HL-60 (cell line): ENCODE measurements at regions not wholly inside any gene's neighbourhood (a gene's known extent, or its start where the extent isn't known, plus 50 kb on each side); places are given as distances from the start of the nearest gene placed in this dataset.

Experiments
- DNase-seq, 2 experiments: peaks; one replicate each; pipeline ENCODE4 v3.0.0-alpha.2; 2010 to 2020; ENCODE audit warnings: low read depth in 1 of 2, low spot score in 1 of 2
- H3K27ac ChIP-seq: fragments of 250-450 bp; sonication (Bioruptor Pico); replicated peaks from 2 replicates; pipeline ENCODE4 v1.5.1; 2020; ENCODE audit warnings: mild to moderate bottlenecking, moderate library complexity
- H3K27me3 ChIP-seq: fragments of 250-450 bp; sonication (Bioruptor Pico); 2 replicates; pipeline ENCODE4 v1.5.1; 2021; ENCODE audit warnings: mild to moderate bottlenecking, moderate library complexity; ENCODE audit not compliant: insufficient read depth, poor library complexity, severe bottlenecking
- H3K4me3 ChIP-seq: replicated peaks from 2 replicates; pipeline ENCODE4 v1.5.1; 2011; ENCODE audit warnings: mild to moderate bottlenecking, control low read depth, low read length; ENCODE audit not compliant: insufficient read depth
- GABPA ChIP-seq: IDR thresholded peaks from 2 replicates; pipeline ENCODE4 v1.6.1; 2012; ENCODE audit warnings: low read depth
- POLR2AphosphoS5 ChIP-seq: IDR thresholded peaks from 2 replicates; pipeline ENCODE4 v1.6.1; 2012; ENCODE audit warnings: low read depth
- SPI1 ChIP-seq: IDR thresholded peaks from 2 replicates; pipeline ENCODE4 v1.6.1; 2012; ENCODE audit warnings: low read depth, mild to moderate bottlenecking, borderline replicate concordance
- TF ChIP-seq, protein P1 (sequence below): IDR thresholded peaks from one replicate; pipeline ENCODE4 v1.5.1; 2011; ENCODE audit warnings: low read length, control low read depth, inconsistent platforms; ENCODE audit not compliant: insufficient read depth
- TF ChIP-seq, protein P2 (sequence below): IDR thresholded peaks from 2 replicates; pipeline ENCODE4 v1.6.1; 2012; ENCODE audit warnings: low read depth; ENCODE audit not compliant: insufficient replicate concordance

DNA sequence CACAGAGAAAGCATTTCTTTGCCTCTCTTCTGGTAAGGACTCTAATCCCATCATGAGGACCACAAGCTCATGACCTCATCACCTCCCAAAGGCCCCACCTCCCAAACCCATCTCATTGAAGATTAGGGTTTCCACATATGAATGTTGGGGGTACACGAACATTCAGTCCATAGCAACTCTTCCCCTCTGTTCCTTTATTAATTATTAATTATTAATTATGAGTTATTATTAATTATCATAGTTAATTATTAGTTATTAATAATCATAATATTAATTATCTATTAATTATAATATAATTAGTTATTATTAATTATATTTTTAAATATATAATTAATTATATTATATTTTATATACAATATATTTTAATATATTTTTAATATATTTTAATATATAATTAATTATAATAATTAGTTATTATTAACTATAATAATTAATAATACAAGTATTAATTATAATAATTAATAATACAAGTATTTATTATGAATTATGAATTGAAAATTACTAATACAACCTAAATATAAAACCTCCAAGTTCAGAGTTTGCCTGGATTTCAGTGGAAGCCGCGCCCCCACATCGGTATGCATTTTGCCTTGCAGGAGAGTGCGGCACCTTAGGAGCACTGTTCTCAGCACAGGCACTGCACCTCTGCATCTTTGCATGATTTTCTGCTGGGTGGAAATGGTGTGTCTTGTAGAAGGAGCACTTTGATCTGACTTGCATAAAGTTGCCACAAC is 128.0 kb upstream of the FGF3 start:
- TF ChIP-seq, protein P1, sequence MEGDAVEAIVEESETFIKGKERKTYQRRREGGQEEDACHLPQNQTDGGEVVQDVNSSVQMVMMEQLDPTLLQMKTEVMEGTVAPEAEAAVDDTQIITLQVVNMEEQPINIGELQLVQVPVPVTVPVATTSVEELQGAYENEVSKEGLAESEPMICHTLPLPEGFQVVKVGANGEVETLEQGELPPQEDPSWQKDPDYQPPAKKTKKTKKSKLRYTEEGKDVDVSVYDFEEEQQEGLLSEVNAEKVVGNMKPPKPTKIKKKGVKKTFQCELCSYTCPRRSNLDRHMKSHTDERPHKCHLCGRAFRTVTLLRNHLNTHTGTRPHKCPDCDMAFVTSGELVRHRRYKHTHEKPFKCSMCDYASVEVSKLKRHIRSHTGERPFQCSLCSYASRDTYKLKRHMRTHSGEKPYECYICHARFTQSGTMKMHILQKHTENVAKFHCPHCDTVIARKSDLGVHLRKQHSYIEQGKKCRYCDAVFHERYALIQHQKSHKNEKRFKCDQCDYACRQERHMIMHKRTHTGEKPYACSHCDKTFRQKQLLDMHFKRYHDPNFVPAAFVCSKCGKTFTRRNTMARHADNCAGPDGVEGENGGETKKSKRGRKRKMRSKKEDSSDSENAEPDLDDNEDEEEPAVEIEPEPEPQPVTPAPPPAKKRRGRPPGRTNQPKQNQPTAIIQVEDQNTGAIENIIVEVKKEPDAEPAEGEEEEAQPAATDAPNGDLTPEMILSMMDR, result no peak
- TF ChIP-seq, protein P2, sequence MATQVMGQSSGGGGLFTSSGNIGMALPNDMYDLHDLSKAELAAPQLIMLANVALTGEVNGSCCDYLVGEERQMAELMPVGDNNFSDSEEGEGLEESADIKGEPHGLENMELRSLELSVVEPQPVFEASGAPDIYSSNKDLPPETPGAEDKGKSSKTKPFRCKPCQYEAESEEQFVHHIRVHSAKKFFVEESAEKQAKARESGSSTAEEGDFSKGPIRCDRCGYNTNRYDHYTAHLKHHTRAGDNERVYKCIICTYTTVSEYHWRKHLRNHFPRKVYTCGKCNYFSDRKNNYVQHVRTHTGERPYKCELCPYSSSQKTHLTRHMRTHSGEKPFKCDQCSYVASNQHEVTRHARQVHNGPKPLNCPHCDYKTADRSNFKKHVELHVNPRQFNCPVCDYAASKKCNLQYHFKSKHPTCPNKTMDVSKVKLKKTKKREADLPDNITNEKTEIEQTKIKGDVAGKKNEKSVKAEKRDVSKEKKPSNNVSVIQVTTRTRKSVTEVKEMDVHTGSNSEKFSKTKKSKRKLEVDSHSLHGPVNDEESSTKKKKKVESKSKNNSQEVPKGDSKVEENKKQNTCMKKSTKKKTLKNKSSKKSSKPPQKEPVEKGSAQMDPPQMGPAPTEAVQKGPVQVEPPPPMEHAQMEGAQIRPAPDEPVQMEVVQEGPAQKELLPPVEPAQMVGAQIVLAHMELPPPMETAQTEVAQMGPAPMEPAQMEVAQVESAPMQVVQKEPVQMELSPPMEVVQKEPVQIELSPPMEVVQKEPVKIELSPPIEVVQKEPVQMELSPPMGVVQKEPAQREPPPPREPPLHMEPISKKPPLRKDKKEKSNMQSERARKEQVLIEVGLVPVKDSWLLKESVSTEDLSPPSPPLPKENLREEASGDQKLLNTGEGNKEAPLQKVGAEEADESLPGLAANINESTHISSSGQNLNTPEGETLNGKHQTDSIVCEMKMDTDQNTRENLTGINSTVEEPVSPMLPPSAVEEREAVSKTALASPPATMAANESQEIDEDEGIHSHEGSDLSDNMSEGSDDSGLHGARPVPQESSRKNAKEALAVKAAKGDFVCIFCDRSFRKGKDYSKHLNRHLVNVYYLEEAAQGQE, result no peak
- TF ChIP-seq SPI1, result no peak
- no peak for TF ChIP-seq GABPA
- TF ChIP-seq POLR2AphosphoS5, result no peak
- no peaks in the 10 kb centered on the region for H3K27me3 ChIP-seq
- no peak overlapping the region for H3K27ac ChIP-seq
- H3K4me3 ChIP-seq, result no peak overlapping the region
- no peak for DNase-seq

DNA sequence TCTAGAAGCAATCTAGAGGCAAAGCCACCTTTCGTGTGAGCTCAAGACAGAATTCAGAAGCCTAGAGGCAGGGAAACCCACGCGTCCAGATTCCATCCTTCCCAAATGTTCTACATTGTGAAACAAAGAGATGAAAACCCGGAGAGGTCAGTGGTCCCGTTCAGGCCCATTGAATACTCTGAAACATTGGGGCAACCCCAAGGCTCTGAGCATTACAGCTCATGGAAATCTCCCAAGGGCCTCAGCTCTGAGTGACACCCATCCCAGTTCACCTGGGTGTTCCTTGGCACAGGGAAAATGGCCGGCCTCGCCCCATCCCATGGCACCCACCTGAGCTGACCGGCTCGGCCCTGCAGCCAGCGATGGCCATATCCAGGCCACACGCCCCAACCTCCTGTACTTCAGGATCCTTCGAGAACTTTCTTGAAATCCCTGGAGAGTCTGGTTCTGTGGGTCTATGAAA is 128.6 kb upstream of the FGF3 start:
- Histone ChIP-seq H3K27ac (no peak overlapping the region), H3K27me3 (no peaks in the 10 kb centered on the region), H3K4me3 (no peak overlapping the region)
- no peak for DNase-seq
- no peak for TF ChIP-seq POLR2AphosphoS5

DNA sequence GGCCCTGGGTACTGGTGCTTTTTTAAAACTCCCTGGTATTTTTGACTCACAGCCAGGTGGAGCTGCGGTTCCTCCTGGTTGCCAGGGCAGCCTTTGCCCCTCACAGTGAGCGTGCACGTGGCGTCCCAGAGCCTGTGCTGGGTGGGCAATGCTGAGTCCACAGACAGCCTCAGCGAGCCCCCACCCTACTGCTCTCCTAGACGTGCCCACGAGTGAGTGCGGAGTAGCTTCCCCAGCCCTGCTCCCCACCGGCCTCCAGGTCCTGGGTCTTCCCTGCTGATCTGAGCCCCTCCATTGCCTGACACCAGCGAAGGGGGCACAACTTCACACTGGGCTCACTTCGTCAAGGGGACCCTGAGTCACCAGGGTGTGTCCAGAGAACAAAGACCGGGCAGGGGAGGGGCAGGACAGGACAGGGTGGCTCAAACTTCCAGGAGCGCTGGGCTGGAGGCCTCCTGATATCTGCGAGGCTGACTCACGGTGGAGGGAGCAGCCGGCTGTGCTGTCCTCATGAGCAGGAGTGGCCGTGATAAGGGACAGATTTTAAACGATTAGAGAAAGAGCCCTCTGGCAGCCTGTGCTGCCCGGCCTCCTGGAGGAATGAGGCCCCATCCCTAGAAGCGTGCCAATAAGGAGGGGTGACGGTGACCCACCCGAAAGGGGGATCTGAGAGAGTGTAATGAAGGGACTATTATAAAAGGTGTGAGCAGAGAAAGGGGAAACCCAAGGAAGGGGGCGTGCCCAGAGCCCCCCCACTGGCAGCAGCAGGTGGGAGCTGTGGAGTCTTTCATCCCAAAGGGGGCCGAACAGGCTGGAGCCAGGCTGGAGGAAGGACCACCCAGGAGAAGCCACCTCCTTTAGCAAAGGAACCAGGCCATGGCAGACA is 129.3 kb upstream of the FGF3 start:
- TF ChIP-seq GABPA (no peak), POLR2AphosphoS5 (no peak), SPI1 (no peak)
- TF ChIP-seq, protein P1, result no peak
- TF ChIP-seq, protein P2, result no peak
- Histone ChIP-seq H3K4me3 (no peak overlapping the region), H3K27ac (no peak overlapping the region), H3K27me3 (no peaks in the 10 kb centered on the region)
- DNase-seq, result no peak

DNA sequence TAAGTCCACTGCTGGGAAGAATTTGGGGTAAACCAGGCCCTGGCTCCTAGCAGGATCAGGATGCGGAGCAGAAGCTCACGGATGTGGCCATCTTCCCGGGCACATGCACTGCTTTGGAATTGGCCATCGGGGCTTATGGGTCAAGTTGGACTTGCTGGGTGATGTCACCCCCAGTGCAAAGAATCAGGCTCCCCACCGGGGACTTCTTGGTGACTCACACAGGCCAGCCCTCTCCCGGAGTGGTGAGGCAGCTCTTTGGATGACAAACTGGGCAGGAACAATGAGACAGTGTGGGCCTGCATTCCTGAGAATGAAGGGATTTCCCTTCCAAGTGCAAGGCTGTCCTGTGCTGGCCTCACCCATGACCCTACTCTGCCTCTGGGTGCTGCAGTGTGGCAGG is 128.8 kb upstream of the ANO1 start:
- Histone ChIP-seq H3K27ac (no peak overlapping the region), H3K4me3 (no peak overlapping the region), H3K27me3 (no peaks in the 10 kb centered on the region)
- TF ChIP-seq, protein P1, result no peak
- no peak for TF ChIP-seq SPI1
- no peak for TF ChIP-seq GABPA
- TF ChIP-seq, protein P2, result no peak
- TF ChIP-seq POLR2AphosphoS5, result no peak
- DNase-seq, result no peak
